Prostate gland (tissue), 2 donors: ENCODE measurements at regions not wholly inside any gene's neighbourhood (a gene's known extent, or its start where the extent isn't known, plus 50 kb on each side); places are given as distances from the start of the nearest gene placed in this dataset.

Experiments used
- DNase-seq: peaks from one replicate; pipeline ENCODE4 v3.0.0-alpha.2; 2019; ENCODE audit warnings: low spot score
- H3K27ac ChIP-seq, 2 donors: fragments of 200-600 bp; sonication (generic); 2 replicates each; pipeline ENCODE4 v1.5.1; 2017 to 2019
- H3K27me3 ChIP-seq: fragments of 200-600 bp; sonication (generic); replicated peaks from 2 replicates; pipeline ENCODE4 v1.5.1; 2019; ENCODE audit not compliant: insufficient read depth
- H3K36me3 ChIP-seq, 2 donors: fragments of 200-600 bp; sonication (generic); 1 replicate in 1 of 2; 2 replicates in 1 of 2; pipeline versions ENCODE4 v1.5.1 to v1.8.1; 2017 to 2019
- H3K4me1 ChIP-seq: fragments of 200-600 bp; sonication (generic); replicated peaks from 2 replicates; pipeline ENCODE4 v1.5.1; 2019
- H3K4me3 ChIP-seq, 2 donors: fragments of 200-600 bp; sonication (generic); 2 replicates each; pipeline ENCODE4 v1.5.1; 2017 to 2019
- H3K9me3 ChIP-seq: fragments of 200-600 bp; sonication (generic); 2 replicates; pipeline ENCODE4 v1.5.1; 2017
- CTCF ChIP-seq, 4 experiments: fragments of 200-600 bp in 2 of 4; fragments of 450-650 bp in 2 of 4; sonication (generic) in 2 of 4; IDR thresholded peaks; 1 replicate in 3 of 4; 2 replicates in 1 of 4; pipeline ENCODE4 v1.5.1; 2016 to 2019; ENCODE audit warnings: antibody characterized with exemption in 4 of 4, mild to moderate bottlenecking in 2 of 4, moderate library complexity in 2 of 4
- POLR2A ChIP-seq: fragments of 450-650 bp; IDR thresholded peaks from one replicate; pipeline ENCODE4 v1.6.1; 2016; ENCODE audit warnings: antibody characterized with exemption, mild to moderate bottlenecking
- POLR2AphosphoS5 ChIP-seq: sonication (generic); formaldehyde crosslinking; IDR thresholded peaks from one replicate; pipeline ENCODE4 v1.6.1; 2017; ENCODE audit warnings: antibody characterized with exemption
- WGBS: methylation state at CpG from one replicate; pipeline ENCODE4 v1.1.5; 2018; 5-methylcytosine and 5-hydroxymethylcytosine counted together
- intact Hi-C: fragments of 100-400 bp; cut with DNase I; formaldehyde crosslinking; loops from one replicate; pipeline ENCODE4 v1.14.2; 2022

- DNase-seq = no peak
- Histone ChIP-seq H3K9me3 (no peaks in the 10 kb centered on the region), H3K4me1 (no peaks in the 10 kb centered on the region), H3K27ac (no peak overlapping the region), H3K27me3 (peaks cover 14% of the 10 kb centered on the region), H3K36me3 (no peaks in the 10 kb centered on the region), H3K4me3 (no peak overlapping the region)
- 84% methylated on average over 11 of the region's 11 CpGs for WGBS
- intact Hi-C loops = no loop called here
- no peak for TF ChIP-seq POLR2AphosphoS5
- TF ChIP-seq CTCF (IDR thresholded peaks at IDR 0.05) = no peak
- no peak for TF ChIP-seq POLR2A
Observed at GRCh38 chr1:25040122-25040685, 110.1 kb upstream of the RUNX3 start.

GRCh38 chr1:25039229-25039628 is 109.2 kb upstream of the RUNX3 start:
- Histone ChIP-seq H3K27ac (no peak overlapping the region), H3K36me3 (no peaks in the 10 kb centered on the region), H3K4me3 (no peak overlapping the region), H3K27me3 (peaks cover 14% of the 10 kb centered on the region), H3K9me3 (no peaks in the 10 kb centered on the region), H3K4me1 (no peaks in the 10 kb centered on the region)
- no peak for DNase-seq
- intact Hi-C loops = no loop called here
- no peak for TF ChIP-seq POLR2A
- no peak for TF ChIP-seq POLR2AphosphoS5
- TF ChIP-seq CTCF (IDR thresholded peaks at IDR 0.05) = no peak
- WGBS = 81% methylated on average over 7 of the region's 8 CpGs

- whole genome bisulfite sequencing = 88% methylated on average over 4 of the region's 4 CpGs
- TF ChIP-seq CTCF (IDR thresholded peaks at IDR 0.05) = no peak
- TF ChIP-seq POLR2AphosphoS5 = no peak
- TF ChIP-seq POLR2A = no peak
Observed at GRCh38 chr1:25038699-25039098, 108.6 kb upstream of the RUNX3 start.

GRCh38 chr1:25037174-25038074 is 107.3 kb upstream of the RUNX3 start:
- intact Hi-C loops = no loop called here
- no peak for DNase-seq
- no peak for TF ChIP-seq POLR2AphosphoS5
- peak in 3 of 4 experiments; percentile 2 to 48 (median 46) for TF ChIP-seq CTCF (IDR thresholded peaks at IDR 0.05)
- no peak for TF ChIP-seq POLR2A

More at GRCh38 chr1:25038699-25039098, 108.6 kb upstream of the RUNX3 start:
- Histone ChIP-seq H3K4me1 (no peaks in the 10 kb centered on the region), H3K4me3 (no peak overlapping the region), H3K27me3 (peaks cover 14% of the 10 kb centered on the region), H3K27ac (no peak overlapping the region), H3K36me3 (no peaks in the 10 kb centered on the region), H3K9me3 (no peaks in the 10 kb centered on the region)
- no peak for DNase-seq
- intact Hi-C loops = no loop called here

More at GRCh38 chr1:25037174-25038074, 107.3 kb upstream of the RUNX3 start:
- no peaks in the 10 kb centered on the region for H3K36me3 ChIP-seq
- H3K9me3 ChIP-seq = no peaks in the 10 kb centered on the region
- H3K4me3 ChIP-seq = no peak overlapping the region
- peaks cover 14% of the 10 kb centered on the region for H3K27me3 ChIP-seq
- no peak overlapping the region for H3K27ac ChIP-seq
- WGBS = 66% methylated on average over 11 of the region's 11 CpGs
- peaks cover 5% of the 10 kb centered on the region for H3K4me1 ChIP-seq
